NOMO-1 treated with dmso at 0.1 percent for 144 hours (cell line): ENCODE measurements at regions not wholly inside any gene's neighbourhood (a gene's known extent, or its start where the extent isn't known, plus 50 kb on each side); places are given as distances from the start of the nearest gene placed in this dataset.

Source experiments
- DNase-seq: peaks from one replicate; lab custom pipeline; 2025; ENCODE audit not compliant: unreplicated experiment; lab: John Stamatoyannopoulos, UW

- no peak for DNase-seq
Measured at GRCh38 chr3:72380193-72380592, 468.1 kb downstream of the SHQ1 start.

DNA sequence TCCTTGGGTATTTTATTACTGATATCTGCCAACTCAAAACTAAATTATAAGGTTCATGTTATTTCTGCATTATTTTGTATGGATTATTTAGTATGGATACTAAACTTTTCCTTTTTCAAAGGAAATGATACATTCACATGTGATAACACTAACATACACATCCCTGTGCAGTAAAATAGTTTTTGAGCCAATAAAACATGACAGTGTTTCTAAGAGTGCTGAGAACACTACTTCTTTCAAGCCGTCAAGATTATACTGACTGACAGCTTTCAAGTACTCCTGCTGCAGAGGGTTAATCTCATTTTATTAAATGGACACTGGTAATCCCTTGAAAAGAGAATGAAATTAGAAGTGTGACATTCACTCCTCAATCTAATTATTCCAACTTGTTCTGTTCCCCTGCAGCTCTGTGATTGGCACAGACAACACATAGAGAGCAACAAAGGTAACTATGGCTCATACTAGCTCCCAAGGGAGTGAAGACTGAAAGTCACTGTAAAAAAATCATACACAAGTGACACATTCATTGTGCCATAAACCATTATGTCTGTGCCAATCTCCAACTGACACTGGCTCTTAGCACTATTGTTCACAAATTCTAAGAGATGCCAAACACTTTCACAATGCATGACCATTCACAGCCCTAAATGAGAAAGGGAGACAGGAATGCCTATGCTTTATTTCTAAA lies 468.6 kb downstream of the SHQ1 start:
- no peak for DNase-seq

DNA sequence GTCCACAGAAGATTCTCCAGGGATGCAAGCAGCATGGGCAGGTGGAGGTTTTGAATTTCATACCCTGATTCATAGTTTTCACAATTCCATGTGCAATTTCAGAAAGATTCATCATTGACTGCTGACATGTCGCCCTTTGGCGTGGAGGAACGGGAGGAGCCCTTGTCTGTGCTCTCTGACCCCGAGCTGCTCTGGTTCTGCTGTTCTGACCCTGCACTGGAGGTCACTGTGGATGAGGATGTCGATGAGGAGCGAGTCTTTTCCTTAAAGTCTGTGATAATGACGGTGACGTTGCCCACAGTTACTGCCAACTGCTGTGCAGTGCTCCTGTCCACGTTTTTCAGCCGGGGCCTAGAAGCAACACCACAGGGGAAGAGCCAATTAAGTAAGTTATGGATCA lies 470.0 kb downstream of the SHQ1 start:
- DNase-seq, result no peak

GRCh38 chr3:72376956-72377710 lies 471.1 kb downstream of the SHQ1 start:
- DNase-seq, result no peak

DNA sequence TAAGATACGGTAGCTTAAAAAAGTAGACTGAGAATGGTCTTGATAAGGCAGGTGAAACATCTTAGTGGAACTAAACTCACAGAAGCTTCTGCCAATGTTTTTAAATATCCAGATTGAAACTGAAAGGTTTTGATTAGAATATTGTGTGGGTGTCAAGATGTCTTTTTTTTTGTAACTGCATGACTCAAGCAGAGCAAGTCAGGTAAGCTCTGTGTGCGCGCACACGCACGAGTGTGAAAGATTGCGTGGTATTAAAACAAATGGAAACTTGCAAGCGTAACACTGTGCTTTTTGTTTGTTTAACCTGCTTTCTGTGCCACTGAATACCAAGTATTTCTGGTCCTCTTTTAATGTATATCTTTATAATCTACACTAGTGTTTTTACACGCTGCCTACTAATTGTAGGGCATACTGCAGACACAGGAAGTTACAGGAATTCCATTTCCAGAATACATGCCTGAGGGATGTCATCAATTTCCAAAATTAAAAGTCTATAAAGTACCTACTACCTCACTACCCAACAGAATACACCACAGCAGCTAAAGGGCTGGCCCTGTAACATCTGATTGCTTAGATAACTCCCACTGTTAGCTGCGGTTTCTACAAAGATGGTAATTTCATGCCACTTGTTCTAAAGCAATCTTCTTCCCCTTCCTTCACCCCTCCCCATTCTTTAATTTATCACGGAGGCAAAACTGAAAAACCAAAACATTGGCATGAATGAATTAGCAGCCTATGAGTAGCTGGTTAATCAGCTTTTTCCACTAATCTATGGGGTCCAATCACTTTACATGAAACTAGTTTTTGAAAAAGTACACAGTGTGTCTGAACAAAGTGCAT lies 472.8 kb downstream of the SHQ1 start:
- DNase-seq, result no peak

DNA sequence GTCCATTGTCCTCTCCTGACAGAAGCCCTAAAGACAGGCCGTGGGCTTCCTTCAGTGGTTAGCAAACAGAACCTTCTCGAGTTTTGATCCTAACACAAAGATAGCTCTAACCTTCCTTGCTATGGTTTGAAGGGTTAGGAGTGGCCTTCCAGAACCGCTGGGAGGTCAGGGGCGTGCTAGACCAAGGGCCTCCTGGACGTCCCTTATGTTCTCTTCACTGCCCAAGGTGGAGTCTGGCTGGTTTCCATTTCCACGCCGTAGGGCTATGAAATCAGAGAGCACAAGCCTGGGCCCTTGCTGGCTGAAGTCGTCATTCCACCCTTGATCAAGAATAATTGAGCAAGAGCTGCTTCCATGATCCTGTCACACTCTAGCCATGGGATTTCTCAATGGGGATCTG lies 475.1 kb downstream of the SHQ1 start:
- DNase-seq, result no peak

- DNase-seq, result no peak
Measured at GRCh38 chr3:72372161-72372560, 476.1 kb downstream of the SHQ1 start.

DNA sequence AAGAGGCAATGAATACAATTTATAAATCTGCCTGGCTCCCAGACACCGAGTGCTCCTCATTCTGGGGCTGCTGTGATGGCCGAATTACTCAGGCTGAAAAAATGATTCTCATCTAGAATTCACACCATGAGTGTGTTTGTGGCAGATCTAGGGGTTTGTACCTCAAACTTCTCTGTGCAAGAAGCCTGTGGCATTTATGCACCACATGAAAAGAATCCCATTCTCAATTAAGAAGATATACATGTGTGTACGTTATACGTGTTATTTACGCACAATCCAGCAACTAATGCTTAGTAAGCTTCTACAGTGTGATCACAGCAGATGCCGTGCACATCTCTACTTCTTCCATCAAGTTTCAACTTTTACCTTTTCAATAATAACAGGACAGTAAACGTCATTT lies 476.8 kb downstream of the SHQ1 start:
- no peak for DNase-seq

GRCh38 chr3:72370947-72371346 lies 477.3 kb downstream of the SHQ1 start:
- DNase-seq, result no peak

DNA sequence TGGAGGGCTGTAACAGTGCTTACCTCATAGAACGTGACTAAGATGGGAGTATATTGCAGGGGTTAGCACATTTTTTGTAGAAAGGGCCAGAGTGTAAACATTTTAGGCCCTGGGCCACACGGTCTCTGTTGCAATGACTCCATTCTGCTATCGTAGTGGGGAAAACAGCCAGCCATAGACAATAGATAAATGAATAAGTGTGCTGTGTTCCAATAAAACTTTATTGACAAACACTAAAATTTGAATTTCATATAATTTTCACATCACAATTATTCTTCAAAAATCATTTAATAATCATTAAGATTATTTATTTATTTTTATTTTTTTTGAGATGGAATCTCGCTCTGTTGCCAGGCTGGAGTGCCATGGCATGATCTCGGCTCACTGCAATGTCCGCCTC lies 478.6 kb downstream of the SHQ1 start:
- DNase-seq, result no peak

DNA sequence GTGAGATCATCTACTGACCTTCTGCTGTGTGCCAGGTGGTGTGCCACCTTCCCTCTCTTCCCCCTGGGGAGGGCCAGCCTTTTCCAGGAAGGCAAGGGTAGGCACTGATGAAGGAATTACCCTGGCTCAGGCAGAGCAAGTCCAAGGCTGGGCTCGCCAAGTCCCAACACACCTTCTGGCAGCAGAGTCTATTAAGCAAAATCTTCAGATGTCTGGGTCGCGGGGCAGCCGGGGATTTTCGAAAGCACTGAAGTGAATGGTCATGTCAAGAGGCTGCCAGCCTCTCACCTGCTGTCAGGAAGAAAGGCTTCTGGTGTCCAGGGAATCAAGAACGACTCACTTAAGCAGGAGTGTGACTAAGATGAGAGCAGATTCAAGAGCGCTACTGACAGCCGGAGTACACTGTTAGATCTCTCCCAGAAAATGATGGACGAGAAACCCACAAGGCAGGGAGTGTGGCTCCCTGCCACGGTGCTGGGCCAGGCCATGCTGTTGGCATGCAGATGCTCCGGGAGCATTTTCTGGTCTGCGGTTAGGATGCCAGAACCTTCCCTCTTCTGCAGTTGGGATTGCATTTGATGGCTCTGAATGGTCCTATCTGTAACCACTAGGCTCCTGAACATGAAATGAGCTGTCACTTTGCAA lies 479.8 kb downstream of the SHQ1 start:
- DNase-seq, result no peak

DNA sequence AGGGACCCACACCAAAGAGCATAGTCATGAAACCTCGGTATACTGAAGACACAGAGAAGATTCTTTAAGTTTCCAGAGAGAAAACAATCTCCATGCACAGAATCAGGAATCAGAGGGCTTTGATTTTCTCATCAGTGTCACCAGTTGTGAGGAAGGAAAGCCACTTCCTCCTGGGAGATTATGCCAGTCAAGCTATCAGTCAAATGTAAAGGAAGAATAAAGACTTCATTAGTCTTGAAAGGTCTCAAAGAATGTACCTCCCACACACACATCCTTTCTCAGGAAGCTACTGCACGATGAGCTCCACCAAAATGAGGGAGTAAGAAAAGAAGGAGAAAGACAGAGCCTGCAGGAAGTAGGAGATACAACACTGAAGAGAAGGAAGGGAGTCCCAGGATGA lies 486.3 kb downstream of the SHQ1 start:
- DNase-seq, result no peak

DNA sequence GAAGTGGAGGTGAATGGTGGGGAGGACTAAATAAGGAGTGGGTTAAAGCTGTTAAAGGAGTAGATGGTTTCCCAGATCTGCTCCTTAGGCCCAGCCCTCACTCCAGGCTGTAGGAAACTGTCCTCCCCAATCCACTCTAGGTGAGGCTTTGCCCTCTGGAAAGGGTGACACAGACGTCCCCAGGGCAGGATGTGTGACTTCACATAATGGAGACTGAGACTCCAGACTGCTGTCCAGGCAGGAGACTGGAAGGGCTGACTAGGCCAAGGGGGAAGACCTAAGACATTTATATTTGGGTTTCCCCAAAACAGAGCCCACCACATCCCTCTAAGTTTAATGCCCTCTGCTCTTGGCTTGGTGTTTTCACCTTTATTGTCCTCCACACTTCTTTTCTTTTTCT lies 488.5 kb downstream of the SHQ1 start:
- no peak for DNase-seq

DNA sequence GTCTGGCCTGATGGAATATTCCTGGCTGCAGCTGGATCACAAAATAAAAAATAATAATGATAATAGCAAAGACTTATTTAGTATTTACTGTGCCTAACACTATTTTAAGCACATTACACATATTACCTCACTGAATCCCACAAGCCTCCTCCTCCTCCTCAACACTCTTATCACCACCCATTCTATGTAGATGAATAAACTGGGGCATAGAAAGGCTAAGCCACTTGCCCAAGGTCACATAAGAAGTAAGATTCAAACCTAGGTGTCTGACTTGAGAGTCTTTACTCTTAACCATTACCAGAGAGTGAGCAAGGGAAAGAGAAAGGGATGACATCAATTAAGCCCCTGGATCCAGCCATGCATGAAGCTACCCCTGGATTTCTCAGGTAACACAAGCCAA lies 493.1 kb downstream of the SHQ1 start:
- no peak for DNase-seq

- no peak for DNase-seq
Measured at GRCh38 chr3:72354486-72354885, 493.8 kb downstream of the SHQ1 start.

GRCh38 chr3:72353236-72354128 lies 494.8 kb downstream of the SHQ1 start:
- no peak for DNase-seq

GRCh38 chr3:72352176-72352575 lies 496.1 kb downstream of the SHQ1 start:
- no peak for DNase-seq

GRCh38 chr3:72351536-72351935 lies 496.7 kb downstream of the SHQ1 start:
- DNase-seq, result no peak

DNA sequence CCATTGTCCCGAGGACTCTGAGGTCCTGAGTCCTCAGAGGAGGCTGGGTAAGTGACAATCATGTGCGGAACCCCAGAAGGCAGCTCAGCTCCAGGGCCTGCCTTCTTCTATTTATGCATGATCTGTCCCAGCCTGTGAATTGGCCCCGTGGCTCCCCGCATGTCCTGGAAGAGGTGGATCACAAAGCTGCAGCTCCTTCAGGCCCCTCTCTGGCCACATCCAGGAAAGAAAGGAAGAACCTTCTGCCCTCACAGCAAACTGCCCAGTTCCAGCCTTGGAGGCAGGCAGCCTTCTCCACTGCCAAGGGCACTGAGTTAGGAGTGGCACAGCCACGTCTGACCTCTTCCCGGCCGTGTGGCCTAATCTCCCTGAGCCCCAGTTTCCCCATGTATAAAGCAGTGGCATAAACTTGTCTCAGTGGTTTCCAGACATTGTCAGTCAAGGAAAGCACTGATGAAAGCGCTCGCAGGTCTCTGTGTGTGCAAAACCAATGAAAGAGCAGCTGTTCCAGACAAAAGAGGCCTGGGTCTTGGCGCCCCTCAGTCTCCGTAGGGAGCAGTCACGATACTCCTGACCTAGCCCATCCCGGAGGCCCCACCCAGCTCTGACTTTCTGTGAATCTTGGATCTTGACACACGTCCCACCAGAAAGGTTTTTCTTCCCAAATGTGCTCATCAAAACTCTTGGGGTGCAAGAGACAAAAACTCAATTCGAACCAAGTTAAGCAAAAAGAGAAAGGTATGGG lies 497.3 kb downstream of the SHQ1 start:
- DNase-seq, result no peak

DNA sequence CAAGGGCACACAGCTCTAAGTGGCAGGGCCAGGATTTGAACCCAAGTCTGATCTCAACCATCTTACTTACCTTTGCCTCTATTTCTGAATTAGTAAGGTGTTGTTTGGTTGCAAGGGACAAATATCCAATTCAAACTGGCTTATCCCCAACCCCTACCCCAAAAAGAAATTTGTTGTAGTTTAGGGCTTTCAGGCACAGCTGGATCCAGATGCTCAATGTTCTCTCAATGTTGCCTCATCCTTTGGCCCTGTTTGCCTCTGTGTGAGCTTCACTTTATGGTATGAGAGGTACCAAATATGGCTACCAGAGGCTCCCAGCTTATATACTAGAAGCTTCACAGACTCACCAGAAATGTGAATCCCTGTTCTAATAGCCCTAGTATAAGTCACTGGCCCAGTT lies 499.9 kb downstream of the SHQ1 start:
- DNase-seq, result no peak
